ENCODE measurements at regions not wholly inside any gene's neighbourhood (a gene's known extent, or its start where the extent isn't known, plus 50 kb on each side); places are given as distances from the start of the nearest gene placed in this dataset.

GRCh38 chr2:43000242-43001054 is 208.1 kb upstream of the HAAO start:
- TF ChIP-seq ASH2L (IDR thresholded peaks at IDR 0.05; ENCODE audit: borderline replicate concordance, low read depth) (no peak), RELB (IDR thresholded peaks at IDR 0.05; ENCODE audit: low read depth) (peak; percentile 76; the same call in 1 of the 2 replicates), POLR2AphosphoS5 (IDR thresholded peaks at IDR 0.05; ENCODE audit: low read length) (no peak), TCF3 (IDR thresholded peaks at IDR 0.05; ENCODE audit: borderline replicate concordance, insufficient read depth, low read depth, low read length) (no peak)
